ENCODE measurements at regions not wholly inside any gene's neighbourhood (a gene's known extent, or its start where the extent isn't known, plus 50 kb on each side); places are given as distances from the start of the nearest gene placed in this dataset.

DNA sequence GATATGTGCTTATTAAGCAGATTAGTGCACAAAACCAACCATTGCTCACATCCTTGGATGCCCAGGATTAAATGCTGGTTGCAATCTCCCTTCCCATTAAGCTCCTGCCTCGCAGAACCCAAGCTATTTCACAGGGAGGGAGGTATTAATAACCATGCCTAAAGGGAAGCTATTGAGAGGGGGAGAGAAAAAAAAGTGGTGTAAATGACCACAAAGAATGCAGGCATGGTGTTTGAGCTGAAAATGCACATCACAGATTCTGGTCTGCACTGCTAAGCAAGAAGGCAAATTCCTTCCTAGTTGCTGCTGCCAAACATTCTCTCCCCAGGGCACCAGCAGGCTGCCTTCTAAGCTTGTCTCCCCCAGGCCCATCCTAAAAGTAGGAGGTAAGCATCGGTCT lies 92.0 kb upstream of the ISX start:
- Histone ChIP-seq H3K9ac (no peak overlapping the region), H3K4me2 (no peak overlapping the region), H3K4me3 (IDR thresholded peaks at IDR 0.05; ENCODE audit: insufficient read depth, low read depth, low read length) (no peak overlapping the region), H3K4me1 (ENCODE audit: low read depth, poor library complexity, severe bottlenecking) (no peaks in the 10 kb centered on the region), H3K36me3 (ENCODE audit: insufficient read depth) (no peaks in the 10 kb centered on the region), H4K20me1 (ENCODE audit: insufficient read depth) (no peaks in the 10 kb centered on the region), H3K27ac (no peak overlapping the region), H3K27me3 (ENCODE audit: insufficient read depth, low read depth) (no peaks in the 10 kb centered on the region), H3K79me2 (ENCODE audit: insufficient read depth, low read depth) (no peaks in the 10 kb centered on the region), H2AFZ (ENCODE audit: low read depth) (no peak overlapping the region)
- TF ChIP-seq, protein P1, sequence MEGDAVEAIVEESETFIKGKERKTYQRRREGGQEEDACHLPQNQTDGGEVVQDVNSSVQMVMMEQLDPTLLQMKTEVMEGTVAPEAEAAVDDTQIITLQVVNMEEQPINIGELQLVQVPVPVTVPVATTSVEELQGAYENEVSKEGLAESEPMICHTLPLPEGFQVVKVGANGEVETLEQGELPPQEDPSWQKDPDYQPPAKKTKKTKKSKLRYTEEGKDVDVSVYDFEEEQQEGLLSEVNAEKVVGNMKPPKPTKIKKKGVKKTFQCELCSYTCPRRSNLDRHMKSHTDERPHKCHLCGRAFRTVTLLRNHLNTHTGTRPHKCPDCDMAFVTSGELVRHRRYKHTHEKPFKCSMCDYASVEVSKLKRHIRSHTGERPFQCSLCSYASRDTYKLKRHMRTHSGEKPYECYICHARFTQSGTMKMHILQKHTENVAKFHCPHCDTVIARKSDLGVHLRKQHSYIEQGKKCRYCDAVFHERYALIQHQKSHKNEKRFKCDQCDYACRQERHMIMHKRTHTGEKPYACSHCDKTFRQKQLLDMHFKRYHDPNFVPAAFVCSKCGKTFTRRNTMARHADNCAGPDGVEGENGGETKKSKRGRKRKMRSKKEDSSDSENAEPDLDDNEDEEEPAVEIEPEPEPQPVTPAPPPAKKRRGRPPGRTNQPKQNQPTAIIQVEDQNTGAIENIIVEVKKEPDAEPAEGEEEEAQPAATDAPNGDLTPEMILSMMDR (conservative IDR thresholded peaks at IDR 0.05; ENCODE audit: low read depth, low read length), result no peak

DNA sequence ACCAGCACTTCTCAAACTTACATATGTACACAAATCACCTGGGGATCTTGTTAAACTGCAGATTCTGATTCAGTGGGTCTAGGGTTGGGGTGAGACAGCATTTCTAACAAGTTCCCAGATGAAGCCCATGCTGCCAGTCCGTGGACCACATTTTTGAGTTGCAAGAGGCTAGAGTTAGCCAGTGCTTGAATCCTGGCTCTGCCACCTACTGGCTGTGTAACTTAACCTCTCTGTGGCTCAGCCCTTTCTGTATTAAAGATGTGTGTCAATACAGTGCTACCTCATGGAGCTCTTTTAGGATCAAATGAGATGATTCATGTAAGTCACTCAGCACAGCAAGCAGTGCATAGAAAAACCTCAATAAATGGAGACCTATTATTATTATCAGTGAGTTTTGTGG lies 90.2 kb upstream of the ISX start:
- Histone ChIP-seq H3K4me1 (ENCODE audit: low read depth, poor library complexity, severe bottlenecking) (no peaks in the 10 kb centered on the region), H3K27me3 (ENCODE audit: insufficient read depth, low read depth) (no peaks in the 10 kb centered on the region), H3K9ac (no peak overlapping the region), H2AFZ (ENCODE audit: low read depth) (no peak overlapping the region), H3K4me3 (IDR thresholded peaks at IDR 0.05; ENCODE audit: insufficient read depth, low read depth, low read length) (no peak overlapping the region), H3K79me2 (ENCODE audit: insufficient read depth, low read depth) (no peaks in the 10 kb centered on the region), H4K20me1 (ENCODE audit: insufficient read depth) (no peaks in the 10 kb centered on the region), H3K4me2 (no peak overlapping the region), H3K36me3 (ENCODE audit: insufficient read depth) (no peaks in the 10 kb centered on the region), H3K27ac (no peak overlapping the region)
- TF ChIP-seq, protein P1 (conservative IDR thresholded peaks at IDR 0.05; ENCODE audit: low read depth, low read length), result no peak

DNA sequence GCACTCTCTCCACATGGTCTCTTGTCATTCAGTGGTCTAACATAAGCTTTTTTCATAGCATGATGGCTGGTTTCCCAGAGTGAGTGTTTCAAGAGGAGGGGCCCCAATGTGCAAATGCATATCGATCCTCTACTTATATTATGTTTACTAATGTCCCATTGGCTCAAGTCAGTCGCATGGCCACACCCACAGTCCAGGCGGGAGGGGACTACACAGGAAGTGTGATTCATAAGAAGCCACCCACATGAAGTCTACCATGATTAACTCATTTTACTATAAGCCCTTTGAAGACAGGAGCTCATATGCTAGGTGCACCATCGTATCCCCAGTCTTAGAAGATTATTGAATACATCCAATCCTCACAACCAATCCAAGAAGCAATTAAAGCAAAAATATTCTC lies 89.5 kb upstream of the ISX start:
- no peak overlapping the region for H2AFZ ChIP-seq (ENCODE audit: low read depth)
- no peaks in the 10 kb centered on the region for H4K20me1 ChIP-seq (ENCODE audit: insufficient read depth)
- H3K4me1 ChIP-seq (ENCODE audit: low read depth, poor library complexity, severe bottlenecking), result no peaks in the 10 kb centered on the region
- no peak overlapping the region for H3K9ac ChIP-seq
- H3K27me3 ChIP-seq (ENCODE audit: insufficient read depth, low read depth), result no peaks in the 10 kb centered on the region
- H3K4me2 ChIP-seq, result no peak overlapping the region
- TF ChIP-seq, protein P1 (conservative IDR thresholded peaks at IDR 0.05; ENCODE audit: low read depth, low read length), result no peak
- no peaks in the 10 kb centered on the region for H3K79me2 ChIP-seq (ENCODE audit: insufficient read depth, low read depth)
- no peak overlapping the region for H3K27ac ChIP-seq
- H3K4me3 ChIP-seq (IDR thresholded peaks at IDR 0.05; ENCODE audit: insufficient read depth, low read depth, low read length), result no peak overlapping the region
- H3K36me3 ChIP-seq (ENCODE audit: insufficient read depth), result no peaks in the 10 kb centered on the region

DNA sequence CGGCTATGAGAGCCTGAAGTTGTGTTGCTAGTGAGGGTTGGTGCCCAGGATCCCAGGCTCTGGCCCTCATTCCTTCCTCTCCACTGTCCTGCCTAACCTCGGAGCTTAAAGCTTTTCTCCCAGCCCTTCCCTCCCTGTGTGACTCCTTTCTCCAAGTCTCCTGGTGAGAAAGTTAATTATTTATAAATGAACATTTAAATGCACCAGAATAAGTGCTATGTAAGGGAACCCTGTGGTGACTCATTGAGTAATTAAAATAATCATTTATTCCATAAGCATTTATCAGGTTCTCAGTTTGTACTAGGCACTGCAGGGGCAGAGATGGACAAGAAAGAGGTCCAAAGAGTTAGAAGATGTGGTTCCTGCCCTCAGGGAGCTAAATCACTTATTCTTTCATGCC lies 89.1 kb upstream of the ISX start:
- H4K20me1 ChIP-seq (ENCODE audit: insufficient read depth), result no peaks in the 10 kb centered on the region
- H3K36me3 ChIP-seq (ENCODE audit: insufficient read depth), result no peaks in the 10 kb centered on the region
- H3K4me2 ChIP-seq, result no peak overlapping the region
- no peaks in the 10 kb centered on the region for H3K4me1 ChIP-seq (ENCODE audit: low read depth, poor library complexity, severe bottlenecking)
- no peak overlapping the region for H3K27ac ChIP-seq
- H2AFZ ChIP-seq (ENCODE audit: low read depth), result no peak overlapping the region
- H3K27me3 ChIP-seq (ENCODE audit: insufficient read depth, low read depth), result no peaks in the 10 kb centered on the region
- H3K4me3 ChIP-seq (IDR thresholded peaks at IDR 0.05; ENCODE audit: insufficient read depth, low read depth, low read length), result no peak overlapping the region
- no peaks in the 10 kb centered on the region for H3K79me2 ChIP-seq (ENCODE audit: insufficient read depth, low read depth)
- H3K9ac ChIP-seq, result no peak overlapping the region
- TF ChIP-seq, protein P1 (conservative IDR thresholded peaks at IDR 0.05; ENCODE audit: low read depth, low read length), result no peak

DNA sequence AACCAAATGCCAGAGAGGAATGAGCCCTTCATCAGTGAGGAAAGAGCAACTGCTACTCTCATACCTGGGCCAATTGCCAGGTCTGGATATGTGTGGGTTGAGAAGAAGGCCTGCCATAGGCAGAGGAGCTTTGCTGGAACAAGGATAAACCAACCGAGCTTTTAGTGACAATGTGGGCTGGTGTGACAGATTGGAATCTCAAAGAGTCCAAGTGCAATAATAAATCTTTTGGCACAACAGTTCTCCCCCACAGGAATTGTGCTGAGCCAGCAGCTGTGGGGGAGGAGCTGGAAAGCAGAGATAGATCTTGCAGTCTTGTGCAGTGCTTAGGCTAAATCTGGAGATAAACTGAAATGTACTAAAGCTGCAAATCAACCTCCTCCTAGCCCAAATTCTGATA lies 79.4 kb upstream of the ISX start:
- Histone ChIP-seq H3K27me3 (ENCODE audit: insufficient read depth, low read depth) (no peaks in the 10 kb centered on the region), H3K36me3 (ENCODE audit: insufficient read depth) (no peaks in the 10 kb centered on the region), H3K4me1 (ENCODE audit: low read depth, poor library complexity, severe bottlenecking) (no peaks in the 10 kb centered on the region), H3K4me3 (IDR thresholded peaks at IDR 0.05; ENCODE audit: insufficient read depth, low read depth, low read length) (no peak overlapping the region), H2AFZ (ENCODE audit: low read depth) (no peak overlapping the region), H3K27ac (no peak overlapping the region), H4K20me1 (ENCODE audit: insufficient read depth) (no peaks in the 10 kb centered on the region), H3K9ac (no peak overlapping the region), H3K4me2 (no peak overlapping the region), H3K79me2 (ENCODE audit: insufficient read depth, low read depth) (no peaks in the 10 kb centered on the region)
- TF ChIP-seq, protein P1 (conservative IDR thresholded peaks at IDR 0.05; ENCODE audit: low read depth, low read length), result no peak

All from KMS-11 (cell line).